ENCODE measurements at regions not wholly inside any gene's neighbourhood (a gene's known extent, or its start where the extent isn't known, plus 50 kb on each side); places are given as distances from the start of the nearest gene placed in this dataset.
"Not testable (repeated sequence)": the region's sequence is repeated elsewhere in the genome, so short reads cannot be mapped to it uniquely, and the experiment has no call there.

- H3K27me3 Mint-ChIP-seq = no peaks in the 10 kb centered on the region
These were observed 175.3 kb upstream of the CREB1 start for GRCh38 chr2:207354462-207354861.

GRCh38 chr2:207356567-207356966 is 173.2 kb upstream of the CREB1 start:
- H3K4me3 Mint-ChIP-seq = no peak overlapping the region
- H3K9me3 Mint-ChIP-seq = no peaks in the 10 kb centered on the region
- peaks cover 9% of the 10 kb centered on the region for H3K4me1 Mint-ChIP-seq (ENCODE audit: low read depth)
- no peak for DNase-seq
- H3K27ac Mint-ChIP-seq = no peak overlapping the region
- H3K27me3 Mint-ChIP-seq = no peaks in the 10 kb centered on the region
- no peaks in the 10 kb centered on the region for H3K36me3 Mint-ChIP-seq (ENCODE audit: low read depth)

More at GRCh38 chr2:207354462-207354861, 175.3 kb upstream of the CREB1 start:
- peaks cover 9% of the 10 kb centered on the region for H3K4me1 Mint-ChIP-seq (ENCODE audit: low read depth)
- no peak overlapping the region for H3K4me3 Mint-ChIP-seq
- no peaks in the 10 kb centered on the region for H3K36me3 Mint-ChIP-seq (ENCODE audit: low read depth)
- no peak overlapping the region for H3K27ac Mint-ChIP-seq
- DNase-seq = no peak
- H3K9me3 Mint-ChIP-seq = no peaks in the 10 kb centered on the region

GRCh38 chr2:207357216-207357615 is 172.5 kb upstream of the CREB1 start:
- Mint-ChIP-seq H3K9me3 (no peaks in the 10 kb centered on the region), H3K4me3 (no peak overlapping the region), H3K27me3 (no peaks in the 10 kb centered on the region), H3K27ac (no peak overlapping the region), H3K4me1 (ENCODE audit: low read depth) (peaks cover 9% of the 10 kb centered on the region), H3K36me3 (ENCODE audit: low read depth) (no peaks in the 10 kb centered on the region)
- DNase-seq = no peak

DNA sequence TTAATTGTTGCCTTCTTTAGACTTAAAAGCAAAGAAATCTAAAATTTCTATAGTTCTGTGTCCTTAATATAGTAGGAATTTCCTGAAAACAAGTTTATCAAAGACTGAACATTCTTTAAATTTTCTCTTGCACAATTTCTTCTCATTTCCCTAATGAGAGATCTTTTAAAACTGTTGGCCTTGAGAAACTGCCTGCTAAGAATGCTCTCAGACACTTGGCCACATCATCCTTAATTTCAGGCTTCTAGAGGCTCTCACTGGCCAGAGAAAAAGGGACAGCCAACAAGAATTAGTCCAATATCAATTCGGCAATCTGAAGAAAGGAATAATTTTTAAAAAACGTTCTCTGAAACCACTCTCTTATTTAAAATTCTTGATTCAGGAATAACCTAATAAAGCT is 167.0 kb upstream of the CREB1 start:
- no peak for DNase-seq
- Mint-ChIP-seq H3K27me3 (no peaks in the 10 kb centered on the region), H3K4me1 (ENCODE audit: low read depth) (no peaks in the 10 kb centered on the region), H3K9me3 (no peaks in the 10 kb centered on the region), H3K4me3 (no peak overlapping the region), H3K27ac (no peak overlapping the region), H3K36me3 (ENCODE audit: low read depth) (no peaks in the 10 kb centered on the region)

DNA sequence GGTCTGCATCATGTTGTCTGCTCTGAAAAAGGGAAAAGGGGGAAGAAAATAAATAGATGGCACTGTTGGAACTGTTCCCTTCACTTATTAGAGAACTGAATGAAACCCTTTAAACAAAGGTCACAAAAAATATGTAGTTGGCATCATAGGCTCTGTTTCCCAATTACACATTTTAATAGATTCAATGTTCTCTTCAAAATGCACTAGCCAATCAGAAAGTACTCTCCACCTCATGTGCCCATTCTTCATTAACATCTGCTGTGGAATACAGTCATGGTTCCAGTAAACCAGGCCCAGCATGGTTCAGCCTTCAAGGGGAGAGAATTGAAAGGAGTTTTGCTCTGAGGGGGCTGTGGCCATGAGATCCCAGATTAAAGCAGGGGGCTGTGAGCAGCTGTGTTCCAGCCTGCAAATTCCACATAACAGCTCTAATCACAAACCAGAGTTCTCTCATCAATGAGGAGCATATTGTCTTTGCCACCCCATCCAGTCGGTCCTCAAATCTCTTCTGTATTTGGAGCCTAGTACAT is 165.9 kb upstream of the CREB1 start:
- no peaks in the 10 kb centered on the region for H3K4me1 Mint-ChIP-seq (ENCODE audit: low read depth)
- H3K27ac Mint-ChIP-seq = no peak overlapping the region
- H3K9me3 Mint-ChIP-seq = no peaks in the 10 kb centered on the region
- no peaks in the 10 kb centered on the region for H3K36me3 Mint-ChIP-seq (ENCODE audit: low read depth)
- no peaks in the 10 kb centered on the region for H3K27me3 Mint-ChIP-seq
- no peak for DNase-seq
- no peak overlapping the region for H3K4me3 Mint-ChIP-seq

DNA sequence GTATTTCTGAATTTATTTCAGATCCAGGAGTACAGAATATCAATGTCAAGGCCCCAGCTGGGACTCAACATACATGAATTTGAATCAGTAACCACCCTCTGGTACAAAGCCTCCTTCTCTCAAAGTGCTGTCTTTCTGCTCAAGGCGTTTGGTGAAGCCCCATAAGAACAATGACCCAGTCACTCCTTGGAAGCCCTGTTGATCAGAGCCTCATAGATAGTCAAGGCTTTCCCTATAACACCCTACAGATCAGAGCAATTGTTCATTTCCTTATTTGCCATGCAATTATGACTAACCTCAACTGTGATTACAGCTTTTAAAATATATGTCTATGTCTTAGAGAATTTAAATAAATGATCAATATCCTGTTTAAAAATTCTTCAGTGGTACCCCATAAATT is 159.1 kb upstream of the CREB1 start:
- H3K9me3 Mint-ChIP-seq = peaks cover 6% of the 10 kb centered on the region
- no peak for DNase-seq
- no peak overlapping the region for H3K4me3 Mint-ChIP-seq
- H3K27me3 Mint-ChIP-seq = no peaks in the 10 kb centered on the region
- no peaks in the 10 kb centered on the region for H3K36me3 Mint-ChIP-seq (ENCODE audit: low read depth)
- no peak overlapping the region for H3K27ac Mint-ChIP-seq
- no peaks in the 10 kb centered on the region for H3K4me1 Mint-ChIP-seq (ENCODE audit: low read depth)

DNA sequence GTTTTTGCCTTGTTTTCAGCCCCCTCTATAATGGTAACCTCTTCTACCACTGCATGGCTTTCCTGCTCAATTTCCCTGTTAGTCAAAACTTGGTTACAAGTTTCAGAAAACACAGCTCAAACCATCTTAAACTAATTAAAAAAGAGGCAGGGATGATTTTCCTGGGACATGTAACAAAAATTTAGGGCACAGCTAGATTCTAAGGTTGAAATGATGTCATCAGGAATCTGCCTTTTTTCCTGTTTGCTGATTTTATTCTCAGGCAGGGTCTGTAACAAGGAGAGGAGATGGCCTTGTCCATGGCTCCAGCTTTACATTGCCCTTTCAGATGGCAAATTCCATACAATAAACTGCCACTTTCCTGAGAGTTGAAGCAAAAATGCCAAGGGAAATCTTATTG is 157.9 kb upstream of the CREB1 start:
- DNase-seq = no peak
- Mint-ChIP-seq H3K9me3 (peaks cover 6% of the 10 kb centered on the region), H3K4me3 (no peak overlapping the region), H3K27me3 (no peaks in the 10 kb centered on the region), H3K4me1 (ENCODE audit: low read depth) (no peaks in the 10 kb centered on the region), H3K27ac (no peak overlapping the region), H3K36me3 (ENCODE audit: low read depth) (no peaks in the 10 kb centered on the region)

DNA sequence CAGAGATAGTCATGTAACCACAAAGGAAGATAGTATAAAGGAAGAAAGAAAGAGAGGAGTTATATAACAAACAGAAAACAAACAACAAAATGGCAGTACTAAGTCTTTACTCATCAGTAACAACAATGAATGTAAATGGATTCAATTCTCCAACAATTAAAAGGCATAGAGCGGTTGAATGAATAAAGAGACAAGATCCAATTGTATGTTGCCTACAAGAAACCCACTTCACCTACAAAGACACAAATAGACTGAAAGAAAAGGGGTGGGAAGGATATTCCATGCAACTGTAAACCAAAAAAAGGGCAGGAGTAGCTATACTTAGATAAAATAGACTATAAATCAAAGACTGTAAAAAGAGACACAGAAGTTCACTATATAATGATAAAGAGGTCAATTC is 157.3 kb upstream of the CREB1 start:
- H3K4me1 Mint-ChIP-seq (ENCODE audit: low read depth) = no peaks in the 10 kb centered on the region
- peaks cover 6% of the 10 kb centered on the region for H3K9me3 Mint-ChIP-seq
- H3K36me3 Mint-ChIP-seq (ENCODE audit: low read depth) = no peaks in the 10 kb centered on the region
- H3K27ac Mint-ChIP-seq = no peak overlapping the region
- H3K27me3 Mint-ChIP-seq = no peaks in the 10 kb centered on the region
- no peak for DNase-seq
- no peak overlapping the region for H3K4me3 Mint-ChIP-seq

- Mint-ChIP-seq H3K27ac (no peak overlapping the region), H3K4me3 (no peak overlapping the region), H3K4me1 (ENCODE audit: low read depth) (no peaks in the 10 kb centered on the region), H3K9me3 (peaks cover 28% of the 10 kb centered on the region), H3K36me3 (ENCODE audit: low read depth) (peaks cover 5% of the 10 kb centered on the region), H3K27me3 (no peaks in the 10 kb centered on the region)
- DNase-seq = no peak
These were observed 154.4 kb upstream of the CREB1 start for GRCh38 chr2:207375207-207375875.

- DNase-seq; H3K4me3 Mint-ChIP-seq; H3K27me3 Mint-ChIP-seq; H3K4me1 Mint-ChIP-seq (ENCODE audit: low read depth); H3K27ac Mint-ChIP-seq; H3K36me3 Mint-ChIP-seq (ENCODE audit: low read depth): not testable (repeated sequence)
- H3K9me3 Mint-ChIP-seq = peaks cover 31% of the 10 kb centered on the region
These were observed 151.1 kb upstream of the CREB1 start for GRCh38 chr2:207378620-207379019.

DNA sequence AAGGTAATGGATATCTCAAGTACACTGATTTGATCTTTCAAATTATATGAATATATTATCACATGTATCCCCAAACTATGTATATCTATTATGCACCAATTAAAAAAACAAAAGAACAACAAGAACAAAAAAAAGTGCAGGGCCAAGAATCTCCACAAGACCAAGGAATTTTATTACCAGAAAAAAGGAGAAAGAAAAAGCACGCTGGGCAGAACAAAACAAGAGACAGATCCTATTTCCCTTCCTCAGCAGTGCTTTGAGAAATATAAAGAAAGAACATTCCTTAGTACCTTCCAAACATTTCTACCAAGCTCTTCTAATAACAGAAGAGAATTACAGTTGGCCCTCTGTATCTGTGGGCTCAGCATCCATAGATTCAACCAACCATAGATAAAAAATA is 144.7 kb upstream of the CREB1 start:
- Mint-ChIP-seq H3K36me3 (ENCODE audit: low read depth) (peaks cover 4% of the 10 kb centered on the region), H3K4me3 (no peak overlapping the region), H3K27ac (no peak overlapping the region), H3K27me3 (no peaks in the 10 kb centered on the region), H3K4me1 (ENCODE audit: low read depth) (peaks cover 3% of the 10 kb centered on the region), H3K9me3 (peaks cover 16% of the 10 kb centered on the region)
- no peak for DNase-seq

DNA sequence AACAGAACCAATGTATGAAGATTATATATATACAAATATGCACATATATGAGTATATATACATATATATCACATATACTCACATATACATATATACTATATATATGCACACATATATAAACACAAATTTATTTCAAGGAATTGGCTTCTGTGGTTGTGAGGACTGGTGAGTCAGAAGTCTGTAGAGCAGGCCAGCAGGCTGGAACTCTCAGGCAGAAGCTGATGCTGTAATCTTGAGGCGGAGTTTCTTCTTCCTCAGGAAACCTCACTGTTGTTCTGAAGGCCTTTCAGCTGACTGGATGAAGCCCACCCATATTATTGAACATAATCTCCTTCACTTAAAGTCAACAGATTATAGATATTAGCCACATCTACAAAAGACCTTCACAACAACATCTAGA is 143.9 kb upstream of the CREB1 start:
- peaks cover 4% of the 10 kb centered on the region for H3K36me3 Mint-ChIP-seq (ENCODE audit: low read depth)
- no peak overlapping the region for H3K27ac Mint-ChIP-seq
- H3K27me3 Mint-ChIP-seq = no peaks in the 10 kb centered on the region
- no peak for DNase-seq
- H3K4me1 Mint-ChIP-seq (ENCODE audit: low read depth) = peaks cover 3% of the 10 kb centered on the region
- H3K9me3 Mint-ChIP-seq = peaks cover 14% of the 10 kb centered on the region
- H3K4me3 Mint-ChIP-seq = no peak overlapping the region

DNA sequence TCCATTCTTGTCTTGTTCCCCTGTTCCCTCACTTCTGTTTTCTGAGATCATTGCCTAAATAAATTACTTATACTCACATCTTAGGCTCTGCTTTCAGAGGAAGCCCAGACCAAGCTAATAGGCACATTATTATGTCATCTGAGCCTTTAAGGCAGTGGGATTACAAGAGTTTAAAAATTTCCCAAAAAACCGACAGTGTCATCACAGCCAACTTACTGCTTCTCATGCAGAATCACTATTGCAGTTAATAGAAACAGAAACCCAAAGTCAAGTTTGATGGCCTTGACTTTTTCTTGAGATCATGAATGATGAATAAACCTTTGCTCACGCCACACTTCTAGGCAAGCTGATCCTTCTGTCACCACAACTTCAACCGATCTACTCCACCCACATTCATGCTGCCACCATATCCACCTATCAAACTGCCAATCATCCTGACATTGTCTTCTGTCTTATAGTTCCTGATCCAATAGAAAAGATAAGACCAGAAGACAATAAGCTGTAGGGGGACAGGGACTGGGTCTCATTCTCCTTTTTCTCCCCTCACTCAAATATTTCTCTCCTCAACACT is 142.7 kb upstream of the CREB1 start:
- Mint-ChIP-seq H3K36me3 (ENCODE audit: low read depth) (peaks cover 2% of the 10 kb centered on the region), H3K27ac (no peak overlapping the region), H3K27me3 (no peaks in the 10 kb centered on the region), H3K4me3 (no peak overlapping the region), H3K4me1 (ENCODE audit: low read depth) (peaks cover 3% of the 10 kb centered on the region), H3K9me3 (peaks cover 9% of the 10 kb centered on the region)
- no peak for DNase-seq

DNA sequence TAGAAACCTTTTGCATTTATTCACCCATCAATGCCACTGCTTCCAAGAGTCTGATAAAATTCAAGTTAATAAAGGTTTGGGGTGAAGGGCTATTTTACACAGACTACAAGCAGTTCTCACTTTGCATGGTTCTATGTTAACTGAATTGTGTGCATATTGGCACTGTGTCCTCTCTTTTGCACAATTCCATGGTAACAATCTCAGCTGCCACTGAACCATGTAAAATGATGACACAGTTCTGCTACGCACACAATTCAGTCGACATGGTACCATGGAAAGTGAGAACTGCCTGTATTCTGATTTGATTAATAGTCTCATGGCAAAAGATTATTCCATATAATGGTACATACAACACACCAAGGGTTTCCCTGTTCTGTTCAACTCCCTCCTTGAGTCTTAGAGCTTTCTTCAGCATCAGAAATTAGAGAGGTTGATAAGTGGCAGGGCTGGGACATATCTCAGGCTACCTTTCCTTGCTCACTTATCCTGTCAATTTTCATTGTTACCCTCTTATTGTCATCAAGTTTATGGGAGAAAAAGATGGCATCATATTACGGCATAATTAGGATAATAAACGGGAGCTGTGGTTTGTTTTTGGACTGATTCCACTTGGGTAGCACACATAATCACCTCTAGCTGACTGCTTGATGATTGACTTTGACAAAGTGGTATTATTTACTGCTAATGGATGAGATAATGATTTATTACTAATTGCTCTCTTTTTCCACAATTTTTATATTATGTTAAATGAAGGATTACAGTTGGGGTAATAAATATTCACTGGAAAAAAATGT is 139.3 kb upstream of the CREB1 start:
- Mint-ChIP-seq H3K9me3 (no peaks in the 10 kb centered on the region), H3K27me3 (no peaks in the 10 kb centered on the region), H3K4me1 (ENCODE audit: low read depth) (peaks cover 15% of the 10 kb centered on the region), H3K4me3 (no peak overlapping the region), H3K27ac (no peak overlapping the region), H3K36me3 (ENCODE audit: low read depth) (no peaks in the 10 kb centered on the region)
- no peak for DNase-seq

DNA sequence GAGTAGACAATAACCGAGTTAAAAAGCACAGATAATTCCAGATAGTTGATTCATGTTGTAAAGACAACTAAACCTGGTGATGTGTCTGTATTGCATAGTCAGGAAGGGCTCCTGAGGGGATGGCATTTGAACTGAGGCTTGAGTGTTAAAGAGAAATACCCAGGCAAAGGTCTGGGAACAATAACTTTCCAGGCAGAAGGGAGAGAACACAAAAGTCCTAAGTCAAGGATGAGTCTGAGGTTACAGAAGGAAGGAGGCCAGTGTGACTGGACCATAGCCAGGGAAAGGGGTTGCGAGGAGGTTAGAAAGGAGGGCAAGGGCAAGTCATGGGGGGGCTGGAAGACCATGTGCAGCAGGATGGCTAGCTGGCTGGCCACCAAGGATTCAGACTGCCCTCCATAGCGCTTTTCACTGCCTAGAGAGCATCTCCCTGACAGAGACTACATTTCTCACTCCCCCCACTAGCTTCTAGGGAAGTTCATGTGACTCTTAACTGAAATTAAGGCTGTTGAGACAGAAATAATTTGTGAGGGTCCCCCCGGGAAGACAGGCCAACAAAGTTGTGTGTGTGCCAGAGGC is 135.5 kb upstream of the CREB1 start:
- Mint-ChIP-seq H3K27me3 (no peaks in the 10 kb centered on the region), H3K9me3 (no peaks in the 10 kb centered on the region), H3K4me3 (no peak overlapping the region), H3K36me3 (ENCODE audit: low read depth) (no peaks in the 10 kb centered on the region), H3K4me1 (ENCODE audit: low read depth) (peaks cover 17% of the 10 kb centered on the region), H3K27ac (peak overlapping the region; percentile 85)
- DNase-seq = no peak

Data from activated T-cell treated with anti-CD3 and anti-CD28 coated beads, Interleukin-2, amount 50 U/mL, for 24 hours (primary cell).